AML-193 (cell line): ENCODE measurements at regions not wholly inside any gene's neighbourhood (a gene's known extent, or its start where the extent isn't known, plus 50 kb on each side); places are given as distances from the start of the nearest gene placed in this dataset.
"Not testable (repeated sequence)": the region's sequence is repeated elsewhere in the genome, so short reads cannot be mapped to it uniquely, and the experiment has no call there.

Experiments
- DNase-seq, 2 experiments: peaks; one replicate each; lab custom pipeline; 2025; lab: John Stamatoyannopoulos, UW

GRCh38 chrX:47302396-47302795, 68.0 kb upstream of the ZNF157 start:
- DNase-seq, result no peak

- not testable (repeated sequence) for DNase-seq
These were observed 63.8 kb upstream of the ZNF157 start for GRCh38 chrX:47306471-47307023.

GRCh38 chrX:47311932-47312774, 58.2 kb upstream of the ZNF157 start:
- DNase-seq, result peak; percentile 6 to 9

- no peak for DNase-seq
These were observed 57.3 kb upstream of the ZNF157 start for GRCh38 chrX:47313056-47313455.

GRCh38 chrX:47316276-47317025, 53.9 kb upstream of the ZNF157 start:
- DNase-seq, result no peak
